ENCODE measurements at regions not wholly inside any gene's neighbourhood (a gene's known extent, or its start where the extent isn't known, plus 50 kb on each side); places are given as distances from the start of the nearest gene placed in this dataset.

GRCh38 chr9:11086561-11086960 is 473.8 kb upstream of the PTPRD start:
- no peak overlapping the region for H3K27ac ChIP-seq (ENCODE audit: low read length)
- H3K9me3 ChIP-seq = peaks cover 2% of the 10 kb centered on the region
- CTCF ChIA-PET = no interaction called here
- Mint-ChIP-seq H3K36me3 (no peaks in the 10 kb centered on the region), H3K4me3 (no peak overlapping the region), H3K27me3 (no peaks in the 10 kb centered on the region), H3K9me3 (peaks cover 0 to 26% (median 24%) of the 10 kb centered on the region in 3 donors), H3K4me1 (no peaks in the 10 kb centered on the region), H3K27ac (no peak overlapping the region)
- H3K4me3 ChIP-seq (ENCODE audit: control insufficient read depth in 1 of 2, extremely low read depth in 1 of 2, low read length in 1 of 2) = no peak overlapping the region
- no peaks in the 10 kb centered on the region for H3K27me3 ChIP-seq (replicated peaks in 1 of 2; ENCODE audit: control insufficient read depth in 2 of 2, extremely low read depth in 1 of 2, insufficient read depth in 2 of 2, low read length in 1 of 2)
- no peaks in the 10 kb centered on the region for H3K4me1 ChIP-seq (ENCODE audit: control insufficient read depth in 1 of 2, extremely low read depth in 1 of 2, insufficient read depth in 2 of 2, low read length in 2 of 2)
- H3K36me3 ChIP-seq (ENCODE audit: control insufficient read depth in 2 of 2, extremely low read depth in 1 of 2, insufficient read depth in 1 of 2, low read length in 1 of 2) = no peaks in the 10 kb centered on the region
- ATAC-seq (replicated peaks in 1 of 4) (no peak), DNase-seq (no peak)
- no CpG with 5 or more reads among the region's 2 CpGs for WGBS (ENCODE audit: insufficient coverage)
- POLR2A ChIA-PET = no interaction called here

GRCh38 chr9:11088821-11089374 is 476.1 kb upstream of the PTPRD start:
- no peak overlapping the region for H3K4me3 ChIP-seq (ENCODE audit: control insufficient read depth in 1 of 2, extremely low read depth in 1 of 2, low read length in 1 of 2)
- no peaks in the 10 kb centered on the region for H3K4me1 ChIP-seq (ENCODE audit: control insufficient read depth in 1 of 2, extremely low read depth in 1 of 2, insufficient read depth in 2 of 2, low read length in 2 of 2)
- ChIA-PET POLR2A (interaction anchor here in 1 of 2 donors (0.6 kb wide), 1 partner anchor 120 kb away, joined by 3 read pairs; no protein-coding TSS in a partner anchor), CTCF (no interaction called here)
- H3K36me3 ChIP-seq (ENCODE audit: control insufficient read depth in 2 of 2, extremely low read depth in 1 of 2, insufficient read depth in 1 of 2, low read length in 1 of 2) = no peaks in the 10 kb centered on the region
- DNase-seq = no peak
- WGBS (ENCODE audit: insufficient coverage) = no CpG with 5 or more reads among the region's 1 CpG
- Mint-ChIP-seq H3K4me3 (no peak overlapping the region), H3K9me3 (peaks cover 0 to 21% (median 20%) of the 10 kb centered on the region in 3 donors), H3K36me3 (no peaks in the 10 kb centered on the region), H3K4me1 (no peaks in the 10 kb centered on the region), H3K27ac (no peak overlapping the region), H3K27me3 (no peaks in the 10 kb centered on the region)
- peaks cover 2% of the 10 kb centered on the region for H3K9me3 ChIP-seq
- no peaks in the 10 kb centered on the region for H3K27me3 ChIP-seq (replicated peaks in 1 of 2; ENCODE audit: control insufficient read depth in 2 of 2, extremely low read depth in 1 of 2, insufficient read depth in 2 of 2, low read length in 1 of 2)
- no peak overlapping the region for H3K27ac ChIP-seq (ENCODE audit: low read length)
- no peak for ATAC-seq (replicated peaks in 1 of 4)

DNA sequence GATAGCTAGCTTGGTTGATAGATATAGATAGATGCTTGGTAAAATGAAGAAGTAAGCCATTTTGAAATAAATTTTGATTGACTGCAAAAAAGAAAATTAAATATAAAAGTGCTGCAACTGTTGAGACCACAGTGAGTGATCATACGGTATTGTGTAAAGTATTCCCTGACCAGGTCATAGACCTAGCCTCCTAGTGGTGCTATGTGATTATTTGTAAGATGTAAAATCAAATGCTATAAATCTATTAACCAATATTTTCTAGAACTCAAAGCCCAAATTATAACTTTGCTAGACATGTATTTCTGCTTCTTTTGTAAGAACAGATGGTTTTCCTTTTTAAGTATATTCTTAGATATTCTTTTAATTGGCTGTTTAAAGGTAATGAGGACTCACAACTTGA is 480.2 kb upstream of the PTPRD start:
- ATAC-seq (replicated peaks in 1 of 4) = no peak
- Mint-ChIP-seq H3K27me3 (no peaks in the 10 kb centered on the region), H3K4me1 (no peaks in the 10 kb centered on the region), H3K4me3 (no peak overlapping the region), H3K9me3 (peaks cover 6 to 25% (median 18%) of the 10 kb centered on the region in 3 donors), H3K36me3 (no peaks in the 10 kb centered on the region), H3K27ac (no peak overlapping the region)
- no peaks in the 10 kb centered on the region for H3K27me3 ChIP-seq (replicated peaks in 1 of 2; ENCODE audit: control insufficient read depth in 2 of 2, extremely low read depth in 1 of 2, insufficient read depth in 2 of 2, low read length in 1 of 2)
- no peaks in the 10 kb centered on the region for H3K9me3 ChIP-seq
- no peak overlapping the region for H3K27ac ChIP-seq (ENCODE audit: low read length)
- CTCF ChIA-PET = no interaction called here
- no peak for DNase-seq
- H3K36me3 ChIP-seq (ENCODE audit: control insufficient read depth in 2 of 2, extremely low read depth in 1 of 2, insufficient read depth in 1 of 2, low read length in 1 of 2) = no peaks in the 10 kb centered on the region
- POLR2A ChIA-PET = no interaction called here
- no CpG with 5 or more reads among the region's 1 CpG for WGBS (ENCODE audit: insufficient coverage)
- no peak overlapping the region for H3K4me3 ChIP-seq (ENCODE audit: control insufficient read depth in 1 of 2, extremely low read depth in 1 of 2, low read length in 1 of 2)
- no peaks in the 10 kb centered on the region for H3K4me1 ChIP-seq (ENCODE audit: control insufficient read depth in 1 of 2, extremely low read depth in 1 of 2, insufficient read depth in 2 of 2, low read length in 2 of 2)

GRCh38 chr9:11097020-11097419 is 484.2 kb upstream of the PTPRD start:
- POLR2A ChIA-PET = no interaction called here
- H3K36me3 ChIP-seq (ENCODE audit: control insufficient read depth in 2 of 2, extremely low read depth in 1 of 2, insufficient read depth in 1 of 2, low read length in 1 of 2) = no peaks in the 10 kb centered on the region
- CTCF ChIA-PET = no interaction called here
- Mint-ChIP-seq H3K4me1 (no peaks in the 10 kb centered on the region), H3K27me3 (no peaks in the 10 kb centered on the region), H3K27ac (no peak overlapping the region), H3K4me3 (no peak overlapping the region), H3K36me3 (no peaks in the 10 kb centered on the region), H3K9me3 (peaks cover 14 to 46% (median 17%) of the 10 kb centered on the region in 3 donors)
- no peaks in the 10 kb centered on the region for H3K27me3 ChIP-seq (replicated peaks in 1 of 2; ENCODE audit: control insufficient read depth in 2 of 2, extremely low read depth in 1 of 2, insufficient read depth in 2 of 2, low read length in 1 of 2)
- ATAC-seq (replicated peaks in 1 of 4) = no peak
- no peaks in the 10 kb centered on the region for H3K9me3 ChIP-seq
- WGBS (ENCODE audit: insufficient coverage) = no CpG with 5 or more reads among the region's 1 CpG
- no peaks in the 10 kb centered on the region for H3K4me1 ChIP-seq (ENCODE audit: control insufficient read depth in 1 of 2, extremely low read depth in 1 of 2, insufficient read depth in 2 of 2, low read length in 2 of 2)
- no peak overlapping the region for H3K4me3 ChIP-seq (ENCODE audit: control insufficient read depth in 1 of 2, extremely low read depth in 1 of 2, low read length in 1 of 2)
- DNase-seq = no peak
- no peak overlapping the region for H3K27ac ChIP-seq (ENCODE audit: low read length)

- Histone ChIP-seq H3K27ac (ENCODE audit: low read length) (no peak overlapping the region), H3K4me3 (ENCODE audit: control insufficient read depth in 1 of 2, extremely low read depth in 1 of 2, low read length in 1 of 2) (no peak overlapping the region), H3K9me3 (no peaks in the 10 kb centered on the region), H3K36me3 (ENCODE audit: control insufficient read depth in 2 of 2, extremely low read depth in 1 of 2, insufficient read depth in 1 of 2, low read length in 1 of 2) (no peaks in the 10 kb centered on the region), H3K4me1 (ENCODE audit: control insufficient read depth in 1 of 2, extremely low read depth in 1 of 2, insufficient read depth in 2 of 2, low read length in 2 of 2) (no peaks in the 10 kb centered on the region), H3K27me3 (replicated peaks in 1 of 2; ENCODE audit: control insufficient read depth in 2 of 2, extremely low read depth in 1 of 2, insufficient read depth in 2 of 2, low read length in 1 of 2) (no peaks in the 10 kb centered on the region)
- whole genome bisulfite sequencing (ENCODE audit: insufficient coverage) = 50% methylated on average over 1 of the region's 2 CpGs
- Mint-ChIP-seq H3K27ac (no peak overlapping the region), H3K4me1 (no peaks in the 10 kb centered on the region), H3K4me3 (no peak overlapping the region), H3K36me3 (no peaks in the 10 kb centered on the region), H3K9me3 (peaks cover 13 to 44% (median 23%) of the 10 kb centered on the region in 3 donors), H3K27me3 (no peaks in the 10 kb centered on the region)
- no peak for ATAC-seq (replicated peaks in 1 of 4)
- ChIA-PET POLR2A (no interaction called here), CTCF (interaction anchor here in 1 of 2 donors (0.7 kb wide), 1 partner anchor 31 kb away, joined by 8 read pairs; no protein-coding TSS in a partner anchor)
- no peak for DNase-seq
Measured at GRCh38 chr9:11103525-11103924, 490.7 kb upstream of the PTPRD start.

DNA sequence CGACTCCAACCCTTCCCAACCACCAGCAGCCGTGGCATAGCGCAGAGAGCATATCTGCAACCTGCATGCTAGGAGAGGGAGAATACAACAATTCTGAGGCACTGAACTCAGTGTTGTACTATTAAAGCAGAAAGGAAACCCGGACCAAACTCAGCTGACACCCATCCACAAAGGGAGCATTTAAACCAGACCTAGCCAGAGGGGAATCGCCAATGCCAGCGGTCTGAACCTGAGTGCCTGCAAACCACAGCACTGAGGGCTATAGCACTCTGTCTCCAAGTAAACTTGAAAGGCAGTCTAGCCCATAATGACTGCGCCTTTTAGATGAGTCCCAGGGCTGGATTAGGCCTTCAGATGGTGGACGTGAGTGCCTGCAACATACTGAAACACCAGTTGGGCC is 494.4 kb upstream of the PTPRD start:
- no peak overlapping the region for H3K4me3 ChIP-seq (ENCODE audit: control insufficient read depth in 1 of 2, extremely low read depth in 1 of 2, low read length in 1 of 2)
- ChIA-PET CTCF (no interaction called here), POLR2A (no interaction called here)
- Mint-ChIP-seq H3K27me3 (no peaks in the 10 kb centered on the region), H3K36me3 (no peaks in the 10 kb centered on the region), H3K4me1 (no peaks in the 10 kb centered on the region), H3K4me3 (no peak overlapping the region), H3K9me3 (peaks cover 25 to 48% (median 37%) of the 10 kb centered on the region in 3 donors), H3K27ac (no peak overlapping the region)
- H3K9me3 ChIP-seq = no peaks in the 10 kb centered on the region
- H3K27ac ChIP-seq (ENCODE audit: low read length) = no peak overlapping the region
- no peaks in the 10 kb centered on the region for H3K36me3 ChIP-seq (ENCODE audit: control insufficient read depth in 2 of 2, extremely low read depth in 1 of 2, insufficient read depth in 1 of 2, low read length in 1 of 2)
- H3K27me3 ChIP-seq (replicated peaks in 1 of 2; ENCODE audit: control insufficient read depth in 2 of 2, extremely low read depth in 1 of 2, insufficient read depth in 2 of 2, low read length in 1 of 2) = no peaks in the 10 kb centered on the region
- no peak for DNase-seq
- no peaks in the 10 kb centered on the region for H3K4me1 ChIP-seq (ENCODE audit: control insufficient read depth in 1 of 2, extremely low read depth in 1 of 2, insufficient read depth in 2 of 2, low read length in 2 of 2)
- ATAC-seq (replicated peaks in 1 of 4) = no peak
- WGBS (ENCODE audit: insufficient coverage) = 72% methylated on average over 6 of the region's 8 CpGs

DNA sequence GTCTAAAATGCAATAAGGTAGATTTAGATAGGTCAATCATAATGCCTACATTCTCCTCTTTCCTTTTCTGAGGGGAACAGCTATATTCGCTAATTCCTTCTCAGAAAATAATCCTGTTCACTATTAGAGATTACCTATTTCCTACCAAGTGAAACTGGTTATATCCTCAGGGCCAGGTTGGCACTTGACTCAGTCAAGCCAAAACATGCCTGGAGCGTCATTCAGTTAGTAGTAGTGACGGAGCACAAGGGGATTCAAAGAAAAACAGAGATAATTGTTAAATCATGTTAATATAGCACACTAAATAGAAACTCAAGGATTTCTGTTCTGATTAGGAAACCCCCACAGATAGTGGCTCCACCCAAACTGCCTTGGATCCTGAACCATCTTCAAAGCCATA is 515.4 kb upstream of the PTPRD start:
- no peak for DNase-seq
- Mint-ChIP-seq H3K4me1 (no peaks in the 10 kb centered on the region), H3K4me3 (no peak overlapping the region), H3K36me3 (no peaks in the 10 kb centered on the region), H3K27me3 (no peaks in the 10 kb centered on the region), H3K9me3 (peaks cover 13 to 39% (median 21%) of the 10 kb centered on the region in 3 donors), H3K27ac (no peak overlapping the region)
- Histone ChIP-seq H3K27ac (ENCODE audit: low read length) (no peak overlapping the region), H3K9me3 (peaks cover 4% of the 10 kb centered on the region), H3K36me3 (ENCODE audit: control insufficient read depth in 2 of 2, extremely low read depth in 1 of 2, insufficient read depth in 1 of 2, low read length in 1 of 2) (no peaks in the 10 kb centered on the region), H3K27me3 (replicated peaks in 1 of 2; ENCODE audit: control insufficient read depth in 2 of 2, extremely low read depth in 1 of 2, insufficient read depth in 2 of 2, low read length in 1 of 2) (no peaks in the 10 kb centered on the region), H3K4me3 (ENCODE audit: control insufficient read depth in 1 of 2, extremely low read depth in 1 of 2, low read length in 1 of 2) (no peak overlapping the region), H3K4me1 (ENCODE audit: control insufficient read depth in 1 of 2, extremely low read depth in 1 of 2, insufficient read depth in 2 of 2, low read length in 2 of 2) (no peaks in the 10 kb centered on the region)
- CTCF ChIA-PET = no interaction called here
- WGBS (ENCODE audit: insufficient coverage) = 100% methylated on average over 1 of the region's 3 CpGs
- no peak for ATAC-seq (replicated peaks in 1 of 4)
- POLR2A ChIA-PET = no interaction called here

All from T-cell (primary cell).